Mesendoderm (in vitro differentiated cells): ENCODE measurements at regions not wholly inside any gene's neighbourhood (a gene's known extent, or its start where the extent isn't known, plus 50 kb on each side); places are given as distances from the start of the nearest gene placed in this dataset.
A peak's percentile ranks its signal among the peaks of the same experiment; 100 is the strongest.
"Not testable (repeated sequence)": the region's sequence is repeated elsewhere in the genome, so short reads cannot be mapped to it uniquely, and the experiment has no call there.

Source experiments
- DNase-seq: peaks from one replicate; pipeline ENCODE4 v3.0.0; 2013
- H2AK5ac ChIP-seq: 2 replicates; pipeline ENCODE4 v1.6.1; 2013; ENCODE audit warnings: low read length, inconsistent platforms
- H2BK120ac ChIP-seq: 2 replicates; pipeline ENCODE4 v1.6.1; 2013; ENCODE audit warnings: low read depth, mild to moderate bottlenecking, low read length, moderate library complexity, mixed read lengths
- H2BK15ac ChIP-seq: replicated peaks from 2 replicates; pipeline ENCODE4 v1.6.1; 2013; ENCODE audit warnings: low read depth, mild to moderate bottlenecking, moderate library complexity
- H2BK5ac ChIP-seq: 2 replicates; pipeline ENCODE4 v1.6.1; 2013; ENCODE audit warnings: low read length, inconsistent platforms
- H3K18ac ChIP-seq: 2 replicates; pipeline ENCODE4 v1.6.1; 2013; ENCODE audit warnings: mild to moderate bottlenecking, low read length, mixed read lengths
- H3K23ac ChIP-seq: one replicate; pipeline ENCODE4 v1.6.1; 2013; ENCODE audit warnings: low read length
- H3K27ac ChIP-seq: 2 replicates; pipeline ENCODE4 v1.5.1; 2013; ENCODE audit warnings: low read depth, mild to moderate bottlenecking, inconsistent platforms, low read length, moderate library complexity
- H3K27me3 ChIP-seq: 2 replicates; pipeline ENCODE4 v1.6.1; 2013; ENCODE audit warnings: low read length, control low read depth, mild to moderate bottlenecking, inconsistent platforms; ENCODE audit not compliant: insufficient read depth, poor library complexity
- H3K36me3 ChIP-seq: 2 replicates; pipeline ENCODE4 v1.6.1; 2013; ENCODE audit warnings: low read length, inconsistent platforms; ENCODE audit not compliant: control insufficient read depth, insufficient read depth
- H3K4ac ChIP-seq: one replicate; pipeline ENCODE4 v1.6.1; 2013; ENCODE audit warnings: low read depth, mild to moderate bottlenecking, low read length, moderate library complexity
- H3K4me1 ChIP-seq: 2 replicates; pipeline ENCODE4 v1.6.1; 2013; ENCODE audit warnings: low read depth, low read length, inconsistent platforms; ENCODE audit not compliant: control insufficient read depth
- H3K4me2 ChIP-seq: 2 replicates; pipeline ENCODE4 v1.6.1; 2013; ENCODE audit warnings: low read length
- H3K4me3 ChIP-seq: 2 replicates; pipeline ENCODE4 v1.5.1; 2013; ENCODE audit warnings: mild to moderate bottlenecking, low read length
- H3K56ac ChIP-seq: one replicate; pipeline ENCODE4 v1.6.1; 2013; ENCODE audit warnings: low read length
- H3K79me1 ChIP-seq: 2 replicates; pipeline ENCODE4 v1.6.1; 2013; ENCODE audit warnings: low read length, inconsistent platforms
- H3K79me2 ChIP-seq: 2 replicates; pipeline ENCODE4 v1.6.1; 2013; ENCODE audit warnings: mild to moderate bottlenecking, low read length; ENCODE audit not compliant: control insufficient read depth, insufficient read depth
- H3K9ac ChIP-seq: 2 replicates; pipeline ENCODE4 v1.6.1; 2013; ENCODE audit warnings: low read length, inconsistent platforms
- H4K5ac ChIP-seq: one replicate; pipeline ENCODE4 v1.6.1; 2013; ENCODE audit warnings: low read length
- H4K8ac ChIP-seq: one replicate; pipeline ENCODE4 v1.6.1; 2013; ENCODE audit warnings: low read depth, mild to moderate bottlenecking, control low read depth, low read length, moderate library complexity
- WGBS: extraction: QIAGEN DNeasy Blood & Tissue Kit; methylation state at CpG from one replicate; pipeline ENCODE4 v1.1.7; 2013; ENCODE audit warnings: low lambda C conversion rate, missing lambda C conversion rate; ENCODE audit not compliant: insufficient coverage; ENCODE audit errors: extremely low coverage; 5-methylcytosine and 5-hydroxymethylcytosine counted together

DNA sequence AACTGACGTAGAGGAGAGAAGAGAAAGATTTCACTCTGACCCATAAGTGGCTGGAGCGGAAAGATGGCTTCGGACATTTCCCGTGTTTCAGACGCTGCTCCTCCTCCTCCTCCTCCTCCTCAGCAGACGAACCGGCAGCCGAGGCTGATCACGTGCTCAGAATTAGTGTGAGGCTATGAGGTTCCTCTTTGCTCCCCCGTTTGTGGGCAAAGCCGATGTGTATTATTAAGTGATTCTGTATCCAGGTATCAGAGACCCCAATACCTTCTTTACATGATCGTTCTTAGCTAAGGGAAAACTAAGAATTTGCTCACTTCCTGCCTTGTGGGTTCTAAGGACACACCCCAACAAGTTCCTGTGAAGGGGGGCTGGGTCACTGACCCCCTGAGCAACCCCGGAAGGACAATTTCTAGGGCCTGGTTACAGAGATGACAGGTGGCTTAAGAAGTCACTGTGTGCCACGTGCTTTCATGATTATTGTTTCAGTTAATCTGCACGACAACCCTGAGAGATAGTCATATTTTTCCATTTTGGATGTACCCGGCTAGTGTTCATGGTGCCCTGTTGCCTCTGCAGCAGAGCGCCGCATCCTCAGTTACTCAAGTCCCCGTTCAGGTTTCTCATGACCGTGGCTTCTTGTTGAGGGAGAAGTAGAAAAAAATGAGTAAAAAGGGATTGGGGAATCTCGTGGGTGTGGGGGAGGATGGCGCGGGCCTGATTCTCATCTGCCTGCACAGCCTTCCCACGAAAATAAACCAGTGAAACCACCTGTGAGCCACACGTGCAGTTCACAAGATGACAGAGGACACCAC lies 671.8 kb downstream of the QKI start:
- no peak overlapping the region for H3K4ac ChIP-seq
- H2BK120ac ChIP-seq = no peak overlapping the region
- no peaks in the 10 kb centered on the region for H3K79me2 ChIP-seq
- H3K36me3 ChIP-seq = no peaks in the 10 kb centered on the region
- H4K5ac ChIP-seq = no peak overlapping the region
- H3K27ac ChIP-seq = no peak overlapping the region
- H3K56ac ChIP-seq = no peak overlapping the region
- H3K4me2 ChIP-seq = no peak overlapping the region
- H3K79me1 ChIP-seq = no peaks in the 10 kb centered on the region
- H3K4me1 ChIP-seq = no peaks in the 10 kb centered on the region
- H3K23ac ChIP-seq = no peak overlapping the region
- no CpG with 5 or more reads among the region's 25 CpGs for WGBS
- DNase-seq = no peak
- H2AK5ac ChIP-seq = no peak overlapping the region
- no peak overlapping the region for H2BK15ac ChIP-seq
- no peak overlapping the region for H4K8ac ChIP-seq
- no peaks in the 10 kb centered on the region for H3K27me3 ChIP-seq
- H3K9ac ChIP-seq = no peak overlapping the region
- H3K4me3 ChIP-seq = no peak overlapping the region
- H2BK5ac ChIP-seq = no peak overlapping the region
- H3K18ac ChIP-seq = peak overlapping the region; percentile 2

DNA sequence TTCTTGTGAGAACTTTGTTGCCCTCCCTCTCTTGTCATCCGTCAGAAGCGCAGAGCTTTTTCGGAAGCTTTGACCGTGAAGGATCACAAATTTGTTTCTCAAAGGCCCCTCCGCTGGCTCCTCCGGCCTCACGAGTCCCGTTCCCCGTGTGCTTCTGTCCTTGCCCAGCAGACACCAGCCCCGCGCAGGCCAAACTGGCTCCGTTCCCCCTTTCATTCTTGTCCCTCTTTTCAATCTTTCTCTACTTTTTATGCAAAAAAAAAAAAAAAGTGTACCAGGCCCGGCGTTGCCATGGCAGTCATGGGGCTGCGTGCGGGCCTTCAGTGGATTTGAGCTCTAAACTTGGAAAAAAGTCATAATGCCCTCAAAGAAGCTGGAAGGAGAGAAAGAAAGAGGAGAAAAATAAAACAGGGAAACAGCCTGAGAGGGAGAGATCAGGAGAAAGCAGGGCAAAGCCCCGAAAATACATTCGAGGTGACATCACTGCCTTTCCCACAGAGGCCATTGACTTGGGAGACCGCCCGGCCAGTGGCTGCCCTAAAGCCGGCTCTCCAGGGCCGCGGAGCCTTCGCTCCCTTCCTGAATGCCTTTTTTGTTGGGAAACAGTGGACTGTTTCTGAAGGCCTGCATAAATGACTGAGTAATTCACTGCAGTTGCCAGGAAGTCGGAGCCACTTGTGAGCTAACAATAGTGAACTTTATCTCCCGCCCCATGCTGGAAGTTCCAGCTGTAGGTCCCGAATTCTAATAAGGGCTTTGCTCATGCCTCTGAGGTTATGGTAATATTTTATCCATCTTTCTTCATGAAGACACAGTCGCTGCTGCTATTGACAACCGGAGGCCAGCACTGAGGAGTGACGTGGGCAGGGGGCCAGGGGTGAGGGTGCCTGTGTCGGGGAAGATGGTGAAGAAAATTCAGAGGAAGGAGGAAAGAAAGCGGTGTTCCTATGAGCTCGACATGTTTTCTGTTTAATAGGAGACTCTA lies 670.9 kb downstream of the QKI start:
- Histone ChIP-seq H3K4me1 (no peaks in the 10 kb centered on the region), H3K27ac (peak overlapping the region; percentile 52), H2AK5ac (no peak overlapping the region), H3K4me2 (no peak overlapping the region), H3K27me3 (no peaks in the 10 kb centered on the region), H3K23ac (no peak overlapping the region), H3K18ac (peak overlapping the region; percentile 56), H4K8ac (no peak overlapping the region), H4K5ac (no peak overlapping the region), H3K36me3 (no peaks in the 10 kb centered on the region), H3K79me2 (no peaks in the 10 kb centered on the region), H3K4ac (peak overlapping the region; percentile 56), H3K56ac (peak overlapping the region; percentile 40), H2BK120ac (no peak overlapping the region), H2BK5ac (no peak overlapping the region), H2BK15ac (no peak overlapping the region), H3K79me1 (no peaks in the 10 kb centered on the region), H3K4me3 (no peak overlapping the region), H3K9ac (no peak overlapping the region)
- no CpG with 5 or more reads among the region's 33 CpGs for WGBS
- DNase-seq = peak; percentile 79

GRCh38 chr6:164079275-164079600 lies 664.7 kb downstream of the QKI start:
- Histone ChIP-seq H3K4ac (no peak overlapping the region), H3K56ac (no peak overlapping the region), H3K4me3 (no peak overlapping the region), H3K79me1 (no peaks in the 10 kb centered on the region), H3K9ac (no peak overlapping the region), H3K27ac (no peak overlapping the region), H3K36me3 (no peaks in the 10 kb centered on the region), H3K23ac (no peak overlapping the region), H3K4me1 (peaks cover 4% of the 10 kb centered on the region), H4K8ac (no peak overlapping the region), H2BK120ac (no peak overlapping the region), H2BK5ac (no peak overlapping the region), H3K79me2 (no peaks in the 10 kb centered on the region), H4K5ac (no peak overlapping the region), H2AK5ac (no peak overlapping the region), H3K4me2 (no peak overlapping the region), H3K18ac (no peak overlapping the region), H3K27me3 (no peaks in the 10 kb centered on the region), H2BK15ac (no peak overlapping the region)
- no peak for DNase-seq
- WGBS = no CpG with 5 or more reads among the region's 6 CpGs

GRCh38 chr6:164078532-164079274 lies 664.2 kb downstream of the QKI start:
- no peak overlapping the region for H3K9ac ChIP-seq
- H2BK120ac ChIP-seq = no peak overlapping the region
- no peak overlapping the region for H4K8ac ChIP-seq
- H3K4ac ChIP-seq = no peak overlapping the region
- no peak overlapping the region for H3K56ac ChIP-seq
- H3K27me3 ChIP-seq = no peaks in the 10 kb centered on the region
- DNase-seq = no peak
- no peak overlapping the region for H2BK15ac ChIP-seq
- no peaks in the 10 kb centered on the region for H3K79me1 ChIP-seq
- H3K23ac ChIP-seq = no peak overlapping the region
- no peak overlapping the region for H3K27ac ChIP-seq
- H3K18ac ChIP-seq = no peak overlapping the region
- whole genome bisulfite sequencing = no CpG with 5 or more reads among the region's 10 CpGs
- no peak overlapping the region for H3K4me2 ChIP-seq
- H3K4me3 ChIP-seq = no peak overlapping the region
- H3K36me3 ChIP-seq = no peaks in the 10 kb centered on the region
- no peak overlapping the region for H2AK5ac ChIP-seq
- no peak overlapping the region for H2BK5ac ChIP-seq
- H4K5ac ChIP-seq = no peak overlapping the region
- H3K4me1 ChIP-seq = peaks cover 4% of the 10 kb centered on the region
- H3K79me2 ChIP-seq = no peaks in the 10 kb centered on the region

DNA sequence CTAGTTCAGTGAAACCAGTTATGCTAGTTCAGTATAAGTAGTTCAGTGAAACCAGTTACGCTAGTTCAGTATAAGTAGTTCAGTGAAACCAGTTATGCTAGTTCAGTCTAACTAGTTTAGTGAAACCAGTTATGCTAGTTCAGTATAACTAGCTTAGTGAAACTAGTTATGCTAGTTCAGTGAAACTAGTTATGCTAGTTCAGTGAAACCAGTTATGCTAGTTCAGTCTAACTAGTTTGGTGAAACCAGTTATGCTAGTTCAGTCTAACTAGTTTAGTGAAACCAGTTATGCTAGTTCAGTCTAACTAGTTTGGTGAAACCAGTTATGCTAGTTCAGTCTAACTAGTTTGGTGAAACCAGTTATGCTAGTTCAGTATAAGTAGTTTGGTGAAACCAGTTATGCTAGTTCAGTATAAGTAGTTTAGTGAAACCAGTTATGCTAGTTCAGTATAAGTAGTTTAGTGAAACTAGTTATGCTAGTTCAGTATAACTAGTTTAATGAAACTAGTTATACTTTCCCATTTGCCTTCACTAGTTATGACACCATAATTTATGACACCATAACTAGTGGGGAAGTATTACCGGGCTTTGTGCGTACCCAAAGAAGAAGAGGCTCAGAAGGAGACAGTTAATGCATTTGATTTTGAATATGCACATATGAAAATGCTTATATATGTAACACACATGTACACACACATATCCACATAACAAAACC lies 662.5 kb downstream of the QKI start:
- not testable (repeated sequence) for H2BK120ac ChIP-seq, H2BK5ac ChIP-seq, H3K4me3 ChIP-seq, H4K8ac ChIP-seq, H3K36me3 ChIP-seq, H3K4ac ChIP-seq, H3K23ac ChIP-seq, H3K27me3 ChIP-seq, H3K27ac ChIP-seq, H2BK15ac ChIP-seq, H3K4me1 ChIP-seq, H2AK5ac ChIP-seq, H3K79me2 ChIP-seq, H3K56ac ChIP-seq, H3K79me1 ChIP-seq, H3K9ac ChIP-seq, H3K4me2 ChIP-seq, DNase-seq, H4K5ac ChIP-seq, H3K18ac ChIP-seq
- WGBS = no CpG with 5 or more reads among the region's 3 CpGs
